Lower leg skin (tissue), 4 donors: ENCODE measurements at regions not wholly inside any gene's neighbourhood (a gene's known extent, or its start where the extent isn't known, plus 50 kb on each side); places are given as distances from the start of the nearest gene placed in this dataset.

Experiments used
- DNase-seq, 2 donors: peaks; one replicate each; pipeline ENCODE4 v3.0.0-alpha.2; 2019; ENCODE audit warnings: low spot score in 2 of 2
- H3K4me3 ChIP-seq: fragments of 200-600 bp; sonication (generic); 2 replicates; pipeline ENCODE4 v1.5.1; 2017; ENCODE audit warnings: mild to moderate bottlenecking, low read depth; ENCODE audit not compliant: poor library complexity, severe bottlenecking
- CTCF ChIP-seq, 3 donors: fragments of 450-650 bp; IDR thresholded peaks; one replicate each; pipeline ENCODE4 v1.5.1; 2016; ENCODE audit warnings: antibody characterized with exemption in 3 of 3, mild to moderate bottlenecking in 3 of 3, moderate library complexity in 2 of 3
- POLR2A ChIP-seq, 2 donors: fragments of 450-650 bp; IDR thresholded peaks; one replicate each; pipeline ENCODE4 v1.6.1; 2016 to 2017; ENCODE audit warnings: antibody characterized with exemption in 2 of 2, mild to moderate bottlenecking in 1 of 2, moderate library complexity in 1 of 2
- intact Hi-C: fragments of 100-400 bp; cut with DNase I; formaldehyde crosslinking; loops from one replicate; pipeline ENCODE4 v1.15.0; 2023; ENCODE audit warnings: low total_unique reads

- H3K4me3 ChIP-seq = no peak overlapping the region
- intact Hi-C loops = no loop called here
- no peak for DNase-seq
- TF ChIP-seq POLR2A (IDR thresholded peaks at IDR 0.05) (no peak), CTCF (IDR thresholded peaks at IDR 0.05) (no peak)
Measured at GRCh38 chr17:51572115-51572514, 311.8 kb downstream of the UTP18 start.
